ENCODE measurements at regions not wholly inside any gene's neighbourhood (a gene's known extent, or its start where the extent isn't known, plus 50 kb on each side); places are given as distances from the start of the nearest gene placed in this dataset.

DNA sequence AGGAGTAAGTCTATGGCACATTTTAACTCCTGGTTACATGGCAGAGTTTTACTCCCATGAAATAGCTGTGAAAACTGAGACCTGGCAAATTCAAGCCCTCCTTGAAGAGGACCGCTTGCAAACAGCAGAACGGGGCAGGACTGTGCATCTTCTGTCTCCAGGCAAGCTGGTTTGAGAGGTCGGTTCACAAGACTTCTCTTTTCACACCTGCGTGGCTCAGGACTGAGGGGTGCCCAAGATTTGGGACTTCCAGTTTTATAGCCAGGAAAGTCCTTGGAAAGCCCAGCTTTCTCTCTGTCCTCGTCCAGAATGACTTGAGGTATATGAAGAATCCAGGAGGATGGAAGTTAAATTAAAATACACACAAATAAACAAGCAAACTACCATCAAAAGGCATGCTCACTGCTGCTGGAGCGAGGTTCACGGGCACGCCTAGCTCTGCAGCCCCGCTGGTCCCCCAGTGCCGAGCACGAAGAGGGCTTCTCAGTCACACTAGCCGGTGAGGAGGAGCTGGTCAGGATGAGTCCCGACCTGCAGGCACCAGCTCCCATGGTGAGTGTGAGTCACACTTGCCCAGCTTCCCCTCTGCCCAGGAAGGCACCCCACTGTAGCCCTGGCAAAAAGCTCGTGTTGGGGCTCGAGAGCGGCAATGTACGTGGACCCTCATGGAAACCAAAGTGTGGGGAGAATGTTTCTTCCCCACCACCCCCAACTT is 1382.4 kb downstream of the BRD1 start:
- no peak for TF ChIP-seq ZNF565 (CRISPR knock-in tag; conservative IDR thresholded peaks at IDR 0.05; ENCODE audit: low read depth)
- no peak for TF ChIP-seq PPARA (CRISPR knock-in tag; IDR thresholded peaks at IDR 0.05; ENCODE audit: borderline replicate concordance)
- TF ChIP-seq ESRRG (CRISPR knock-in tag; IDR thresholded peaks at IDR 0.05): no peak
- TF ChIP-seq GLIS3 (CRISPR knock-in tag; IDR thresholded peaks at IDR 0.05): no peak
- TF ChIP-seq, protein P1, sequence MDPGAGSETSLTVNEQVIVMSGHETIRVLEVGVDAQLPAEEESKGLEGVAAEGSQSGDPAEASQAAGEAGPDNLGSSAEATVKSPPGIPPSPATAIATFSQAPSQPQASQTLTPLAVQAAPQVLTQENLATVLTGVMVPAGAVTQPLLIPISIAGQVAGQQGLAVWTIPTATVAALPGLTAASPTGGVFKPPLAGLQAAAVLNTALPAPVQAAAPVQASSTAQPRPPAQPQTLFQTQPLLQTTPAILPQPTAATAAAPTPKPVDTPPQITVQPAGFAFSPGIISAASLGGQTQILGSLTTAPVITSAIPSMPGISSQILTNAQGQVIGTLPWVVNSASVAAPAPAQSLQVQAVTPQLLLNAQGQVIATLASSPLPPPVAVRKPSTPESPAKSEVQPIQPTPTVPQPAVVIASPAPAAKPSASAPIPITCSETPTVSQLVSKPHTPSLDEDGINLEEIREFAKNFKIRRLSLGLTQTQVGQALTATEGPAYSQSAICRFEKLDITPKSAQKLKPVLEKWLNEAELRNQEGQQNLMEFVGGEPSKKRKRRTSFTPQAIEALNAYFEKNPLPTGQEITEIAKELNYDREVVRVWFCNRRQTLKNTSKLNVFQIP (CRISPR knock-in tag; IDR thresholded peaks at IDR 0.05; ENCODE audit: borderline replicate concordance, low read depth): no peak
- TF ChIP-seq, protein P2, sequence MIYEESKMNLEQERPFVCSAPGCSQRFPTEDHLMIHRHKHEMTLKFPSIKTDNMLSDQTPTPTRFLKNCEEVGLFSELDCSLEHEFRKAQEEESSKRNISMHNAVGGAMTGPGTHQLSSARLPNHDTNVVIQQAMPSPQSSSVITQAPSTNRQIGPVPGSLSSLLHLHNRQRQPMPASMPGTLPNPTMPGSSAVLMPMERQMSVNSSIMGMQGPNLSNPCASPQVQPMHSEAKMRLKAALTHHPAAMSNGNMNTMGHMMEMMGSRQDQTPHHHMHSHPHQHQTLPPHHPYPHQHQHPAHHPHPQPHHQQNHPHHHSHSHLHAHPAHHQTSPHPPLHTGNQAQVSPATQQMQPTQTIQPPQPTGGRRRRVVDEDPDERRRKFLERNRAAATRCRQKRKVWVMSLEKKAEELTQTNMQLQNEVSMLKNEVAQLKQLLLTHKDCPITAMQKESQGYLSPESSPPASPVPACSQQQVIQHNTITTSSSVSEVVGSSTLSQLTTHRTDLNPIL (CRISPR knock-in tag; IDR thresholded peaks at IDR 0.05; ENCODE audit: low read depth): no peak
- TF ChIP-seq, protein P3, sequence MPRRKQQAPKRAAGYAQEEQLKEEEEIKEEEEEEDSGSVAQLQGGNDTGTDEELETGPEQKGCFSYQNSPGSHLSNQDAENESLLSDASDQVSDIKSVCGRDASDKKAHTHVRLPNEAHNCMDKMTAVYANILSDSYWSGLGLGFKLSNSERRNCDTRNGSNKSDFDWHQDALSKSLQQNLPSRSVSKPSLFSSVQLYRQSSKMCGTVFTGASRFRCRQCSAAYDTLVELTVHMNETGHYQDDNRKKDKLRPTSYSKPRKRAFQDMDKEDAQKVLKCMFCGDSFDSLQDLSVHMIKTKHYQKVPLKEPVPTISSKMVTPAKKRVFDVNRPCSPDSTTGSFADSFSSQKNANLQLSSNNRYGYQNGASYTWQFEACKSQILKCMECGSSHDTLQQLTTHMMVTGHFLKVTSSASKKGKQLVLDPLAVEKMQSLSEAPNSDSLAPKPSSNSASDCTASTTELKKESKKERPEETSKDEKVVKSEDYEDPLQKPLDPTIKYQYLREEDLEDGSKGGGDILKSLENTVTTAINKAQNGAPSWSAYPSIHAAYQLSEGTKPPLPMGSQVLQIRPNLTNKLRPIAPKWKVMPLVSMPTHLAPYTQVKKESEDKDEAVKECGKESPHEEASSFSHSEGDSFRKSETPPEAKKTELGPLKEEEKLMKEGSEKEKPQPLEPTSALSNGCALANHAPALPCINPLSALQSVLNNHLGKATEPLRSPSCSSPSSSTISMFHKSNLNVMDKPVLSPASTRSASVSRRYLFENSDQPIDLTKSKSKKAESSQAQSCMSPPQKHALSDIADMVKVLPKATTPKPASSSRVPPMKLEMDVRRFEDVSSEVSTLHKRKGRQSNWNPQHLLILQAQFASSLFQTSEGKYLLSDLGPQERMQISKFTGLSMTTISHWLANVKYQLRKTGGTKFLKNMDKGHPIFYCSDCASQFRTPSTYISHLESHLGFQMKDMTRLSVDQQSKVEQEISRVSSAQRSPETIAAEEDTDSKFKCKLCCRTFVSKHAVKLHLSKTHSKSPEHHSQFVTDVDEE (CRISPR knock-in tag; IDR thresholded peaks at IDR 0.05): no peak
- TF ChIP-seq ARNTL (CRISPR knock-in tag; IDR thresholded peaks at IDR 0.05; ENCODE audit: borderline replicate concordance, low read depth): no peak
- no peak for TF ChIP-seq PATZ1 (CRISPR knock-in tag; IDR thresholded peaks at IDR 0.05; ENCODE audit: borderline replicate concordance)
- TF ChIP-seq TOX (CRISPR knock-in tag; IDR thresholded peaks at IDR 0.05; ENCODE audit: borderline replicate concordance): no peak
- no peak for TF ChIP-seq ZNF8 (CRISPR knock-in tag; IDR thresholded peaks at IDR 0.05)
- no peak for TF ChIP-seq ZNF70 (CRISPR knock-in tag; IDR thresholded peaks at IDR 0.05)
- no peak for TF ChIP-seq SNAI2 (CRISPR knock-in tag; IDR thresholded peaks at IDR 0.05)

Data from SK-N-SH treated with all-trans-retinoic acid at 6 μM for 48 hours (cell line).